VCaP (cell line): ENCODE measurements at regions not wholly inside any gene's neighbourhood (a gene's known extent, or its start where the extent isn't known, plus 50 kb on each side); places are given as distances from the start of the nearest gene placed in this dataset.

Experiments used
- H3K27ac ChIP-seq: fragments of 450-650 bp; 2 replicates; pipeline ENCODE4 v1.5.1; 2017
- CTCF ChIP-seq: fragments of 450-650 bp; conservative IDR thresholded peaks from 2 replicates; pipeline ENCODE4 v1.5.1; 2017; ENCODE audit warnings: mild to moderate bottlenecking, moderate library complexity

DNA sequence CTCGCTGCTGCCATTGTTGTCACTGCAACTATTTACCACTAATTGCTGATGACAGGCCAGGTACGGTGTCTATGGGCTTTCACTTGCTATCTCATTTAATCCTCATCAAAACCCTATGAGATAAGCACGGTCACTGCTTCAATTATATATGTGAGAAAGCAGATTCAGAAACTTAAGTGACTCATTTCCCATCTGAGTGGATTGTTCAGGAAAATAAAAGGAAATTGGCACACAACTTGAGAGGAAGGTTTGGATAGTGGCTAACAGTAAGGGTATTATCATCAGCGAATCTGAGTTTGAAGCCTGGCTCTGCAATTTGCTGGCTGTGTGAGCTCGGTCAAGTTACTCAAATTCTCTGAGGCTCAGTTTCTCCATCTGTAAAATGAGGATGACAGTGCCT is 196.0 kb downstream of the KCNS3 start:
- H3K27ac ChIP-seq = no peak overlapping the region
- TF ChIP-seq CTCF = no peak

GRCh38 chr2:18073601-18074000 is 195.1 kb downstream of the KCNS3 start:
- TF ChIP-seq CTCF = no peak
- H3K27ac ChIP-seq = no peak overlapping the region

DNA sequence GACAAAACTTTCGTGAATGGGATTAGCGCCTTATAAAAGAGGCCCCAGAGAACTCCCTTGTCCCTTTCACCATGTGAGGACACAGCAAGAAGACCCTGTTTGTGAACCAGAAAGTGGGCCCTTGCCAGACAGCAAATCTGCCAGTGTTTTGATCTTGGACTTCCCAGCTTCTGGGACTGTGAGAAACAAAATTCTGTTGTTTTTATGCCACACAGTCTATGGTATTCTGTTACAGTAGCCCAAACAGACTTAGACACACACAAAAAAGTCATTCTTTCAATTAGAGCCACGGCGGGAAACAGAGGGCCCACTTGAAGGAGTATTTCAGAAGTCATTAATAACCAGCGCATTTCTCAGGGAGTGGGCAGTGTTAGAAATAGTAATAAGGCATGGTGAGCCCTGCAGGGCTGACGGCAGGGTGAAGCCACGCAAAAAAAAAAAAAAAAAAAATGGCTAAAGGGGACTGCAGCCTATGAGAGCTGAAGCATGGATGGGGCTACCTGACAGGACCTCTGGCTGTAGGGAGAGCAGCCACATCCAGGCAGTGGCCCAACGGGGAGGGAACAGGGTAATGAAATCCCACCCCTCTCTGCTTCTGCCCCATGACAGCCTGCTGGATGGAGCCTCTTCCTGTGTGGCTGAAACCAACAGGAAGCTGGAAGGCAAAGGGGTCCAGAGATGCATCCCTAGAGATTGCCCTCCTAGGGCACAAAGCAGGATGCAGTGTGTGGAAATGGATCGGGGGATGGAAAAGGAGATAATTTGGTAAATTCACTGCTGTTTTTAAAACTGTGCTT is 189.3 kb downstream of the KCNS3 start:
- no peak overlapping the region for H3K27ac ChIP-seq
- no peak for TF ChIP-seq CTCF

DNA sequence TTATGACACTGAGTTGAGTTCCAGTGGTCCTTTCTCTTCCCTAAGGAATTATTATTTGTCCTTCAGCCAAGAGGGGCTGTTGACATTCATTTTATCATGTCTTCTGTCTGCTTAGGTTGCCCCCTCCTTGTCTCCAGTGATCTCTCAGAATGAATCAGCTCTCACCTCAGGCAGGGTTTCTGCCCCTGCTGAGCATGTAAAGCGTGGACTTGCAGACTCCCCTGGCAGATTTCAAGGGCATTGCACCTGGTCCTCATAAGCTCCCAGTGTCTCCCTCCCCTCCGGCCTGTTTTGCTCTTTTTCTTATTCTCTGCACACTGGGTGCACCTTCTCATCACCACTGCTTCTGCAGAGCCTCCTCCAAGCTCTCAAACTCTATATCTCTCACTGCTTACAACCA is 188.4 kb downstream of the KCNS3 start:
- H3K27ac ChIP-seq = no peak overlapping the region
- TF ChIP-seq CTCF = no peak

- H3K27ac ChIP-seq = no peak overlapping the region
- TF ChIP-seq CTCF = no peak
Measured at GRCh38 chr2:18066066-18066465, 187.6 kb downstream of the KCNS3 start.

DNA sequence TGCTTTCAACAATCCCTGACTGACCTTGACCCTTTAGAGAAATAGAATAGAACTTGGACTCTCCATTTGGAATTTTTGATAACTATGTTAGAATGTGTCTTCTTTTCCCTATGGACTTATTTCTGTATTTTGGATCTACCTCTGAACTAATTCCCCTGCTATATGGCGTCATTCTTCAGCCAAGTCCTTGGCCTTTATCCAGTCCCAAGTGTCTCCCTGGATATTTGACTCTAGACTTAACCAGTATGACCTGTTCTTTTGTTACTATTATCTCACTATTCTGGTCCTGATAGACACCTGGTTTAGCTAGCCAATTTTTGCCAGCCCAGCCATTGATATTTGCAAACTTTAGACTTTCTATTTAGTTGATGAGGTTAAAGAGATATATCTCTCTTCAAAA is 186.8 kb downstream of the KCNS3 start:
- no peak for TF ChIP-seq CTCF
- H3K27ac ChIP-seq = no peak overlapping the region

DNA sequence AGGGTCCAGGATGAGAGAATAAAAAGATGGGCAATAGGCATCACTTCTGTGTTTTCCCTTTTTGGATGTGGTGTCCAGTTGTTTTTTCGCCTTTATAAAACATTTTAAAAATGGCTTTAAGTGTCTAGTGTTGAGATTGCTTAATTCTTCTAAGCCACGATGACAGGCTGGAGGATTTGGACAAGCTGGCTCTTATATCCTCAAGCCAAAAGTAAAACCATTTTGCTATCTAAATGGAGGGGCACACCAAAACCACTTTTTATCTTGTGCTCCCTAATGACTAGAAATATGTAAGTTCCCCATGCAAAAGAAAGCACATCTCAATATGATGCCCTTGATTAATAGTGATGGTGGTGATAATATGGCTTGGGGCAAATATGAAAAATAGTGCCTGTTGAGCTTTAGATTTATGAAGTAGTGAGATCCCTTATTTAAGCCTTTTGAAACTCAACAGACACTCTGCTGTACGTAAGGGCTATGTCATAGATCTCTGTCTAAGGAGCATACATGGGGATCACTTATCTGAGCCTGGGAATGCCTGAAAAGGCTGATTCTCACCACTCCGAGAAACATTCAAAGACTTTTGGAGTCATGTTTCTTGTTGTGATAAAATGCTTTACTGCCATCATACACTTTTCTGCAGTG is 185.5 kb downstream of the KCNS3 start:
- H3K27ac ChIP-seq = no peak overlapping the region
- TF ChIP-seq CTCF = no peak
